ENCODE measurements at regions not wholly inside any gene's neighbourhood (a gene's known extent, or its start where the extent isn't known, plus 50 kb on each side); places are given as distances from the start of the nearest gene placed in this dataset.

GRCh38 chrX:44082829-44083228, 109.6 kb upstream of the NDP start:
- ChIA-PET POLR2A (no interaction called here), CTCF (no interaction called here)
- DNase-seq (ENCODE audit: extremely low spot score) = no peak
- no peak for TF ChIP-seq CTCF (IDR thresholded peaks at IDR 0.05; ENCODE audit: control extremely low read depth, extremely low read depth, low read depth, missing control alignments)

- ChIA-PET POLR2A (no interaction called here), CTCF (no interaction called here)
- TF ChIP-seq CTCF (IDR thresholded peaks at IDR 0.05; ENCODE audit: control extremely low read depth, extremely low read depth, low read depth, missing control alignments) = no peak
- DNase-seq (ENCODE audit: extremely low spot score) = no peak
Measured at GRCh38 chrX:44080083-44080482, 106.9 kb upstream of the NDP start.

GRCh38 chrX:44072631-44073030, 99.4 kb upstream of the NDP start:
- POLR2A ChIA-PET = no interaction called here
- no peak for TF ChIP-seq CTCF (IDR thresholded peaks at IDR 0.05; ENCODE audit: control extremely low read depth, extremely low read depth, low read depth, missing control alignments)
- DNase-seq (ENCODE audit: extremely low spot score) = no peak
- CTCF ChIA-PET = no interaction called here

- ChIA-PET CTCF (no interaction called here), POLR2A (no interaction called here)
- no peak for DNase-seq (ENCODE audit: extremely low spot score)
- TF ChIP-seq CTCF (IDR thresholded peaks at IDR 0.05; ENCODE audit: control extremely low read depth, extremely low read depth, low read depth, missing control alignments) = no peak
Measured at GRCh38 chrX:44071847-44072551, 98.8 kb upstream of the NDP start.

- TF ChIP-seq CTCF (IDR thresholded peaks at IDR 0.05; ENCODE audit: control extremely low read depth, extremely low read depth, low read depth, missing control alignments) = no peak
- no peak for DNase-seq (ENCODE audit: extremely low spot score)
- ChIA-PET CTCF (no interaction called here), POLR2A (no interaction called here)
Measured at GRCh38 chrX:44071070-44071645, 98.0 kb upstream of the NDP start.

GRCh38 chrX:44068043-44068442, 94.9 kb upstream of the NDP start:
- TF ChIP-seq CTCF (IDR thresholded peaks at IDR 0.05; ENCODE audit: control extremely low read depth, extremely low read depth, low read depth, missing control alignments) = no peak
- DNase-seq (ENCODE audit: extremely low spot score) = no peak
- ChIA-PET POLR2A (no interaction called here), CTCF (no interaction called here)
